Cardiac fibroblast (primary cell): ENCODE measurements at regions not wholly inside any gene's neighbourhood (a gene's known extent, or its start where the extent isn't known, plus 50 kb on each side); places are given as distances from the start of the nearest gene placed in this dataset.
A peak's percentile ranks its signal among the peaks of the same experiment; 100 is the strongest.

Experiments
- DNase-seq, 2 donors: peaks; one replicate each; pipeline versions ENCODE4 v3.0.0 to v3.0.0-alpha.2; 2010; ENCODE audit warnings: low read depth in 2 of 2
- H3K4me3 ChIP-seq, 2 donors: replicated peaks in 1 of 2; 1 replicate in 1 of 2; 2 replicates in 1 of 2; pipeline ENCODE4 v1.5.1; 2011; ENCODE audit warnings: low read depth in 2 of 2, low read length in 2 of 2, mild to moderate bottlenecking in 2 of 2, moderate library complexity in 1 of 2
- CTCF ChIP-seq: IDR thresholded peaks from one replicate; pipeline ENCODE4 v1.5.1; 2011; ENCODE audit warnings: low read depth, mild to moderate bottlenecking, low read length, inconsistent platforms

DNA sequence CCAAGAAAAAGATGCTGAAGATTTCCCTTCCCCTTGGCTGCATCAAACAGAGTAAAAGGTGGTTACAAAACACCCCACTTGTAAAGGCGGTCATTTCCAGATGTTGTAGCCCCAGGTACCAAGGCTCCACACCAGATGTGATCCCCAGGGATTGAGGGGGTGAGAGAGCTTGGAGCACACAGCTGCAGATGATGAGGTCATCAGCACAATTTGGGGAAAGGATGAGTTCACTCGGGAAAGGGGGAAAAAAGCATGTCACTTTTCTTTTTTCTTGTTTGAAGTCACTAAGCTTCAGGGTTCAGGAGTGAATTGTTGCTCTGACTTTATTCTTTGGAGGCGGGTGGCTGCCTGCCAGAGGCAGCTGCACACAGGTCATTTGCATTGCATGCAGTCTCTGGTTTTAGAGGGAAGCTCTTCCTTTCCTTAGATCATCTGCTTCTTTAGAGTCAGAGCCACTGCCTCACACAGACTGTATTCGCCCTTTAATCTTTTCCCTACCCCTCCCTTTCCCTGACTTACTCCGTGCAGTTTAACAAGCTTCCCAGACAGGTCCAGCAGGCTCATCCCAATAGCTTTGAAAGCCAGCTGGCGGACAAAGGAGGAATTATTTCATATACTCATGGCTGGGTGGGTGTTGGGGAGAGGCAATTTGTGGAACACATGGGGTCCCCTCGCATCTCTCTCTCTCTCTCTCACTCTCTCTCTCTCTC, 409.3 kb upstream of the SLC24A2 start:
- peak in 1 of 2 donors; percentile 25 for DNase-seq
- TF ChIP-seq CTCF, result no peak
- H3K4me3 ChIP-seq, result no peak overlapping the region

- TF ChIP-seq CTCF, result peak; percentile 21
- no peak overlapping the region for H3K4me3 ChIP-seq
- DNase-seq, result peak in 1 of 2 donors; percentile 13
Measured at GRCh38 chr9:20191228-20191840, 402.5 kb upstream of the SLC24A2 start.

GRCh38 chr9:20189871-20190270, 401.0 kb upstream of the SLC24A2 start:
- H3K4me3 ChIP-seq, result no peak overlapping the region

DNA sequence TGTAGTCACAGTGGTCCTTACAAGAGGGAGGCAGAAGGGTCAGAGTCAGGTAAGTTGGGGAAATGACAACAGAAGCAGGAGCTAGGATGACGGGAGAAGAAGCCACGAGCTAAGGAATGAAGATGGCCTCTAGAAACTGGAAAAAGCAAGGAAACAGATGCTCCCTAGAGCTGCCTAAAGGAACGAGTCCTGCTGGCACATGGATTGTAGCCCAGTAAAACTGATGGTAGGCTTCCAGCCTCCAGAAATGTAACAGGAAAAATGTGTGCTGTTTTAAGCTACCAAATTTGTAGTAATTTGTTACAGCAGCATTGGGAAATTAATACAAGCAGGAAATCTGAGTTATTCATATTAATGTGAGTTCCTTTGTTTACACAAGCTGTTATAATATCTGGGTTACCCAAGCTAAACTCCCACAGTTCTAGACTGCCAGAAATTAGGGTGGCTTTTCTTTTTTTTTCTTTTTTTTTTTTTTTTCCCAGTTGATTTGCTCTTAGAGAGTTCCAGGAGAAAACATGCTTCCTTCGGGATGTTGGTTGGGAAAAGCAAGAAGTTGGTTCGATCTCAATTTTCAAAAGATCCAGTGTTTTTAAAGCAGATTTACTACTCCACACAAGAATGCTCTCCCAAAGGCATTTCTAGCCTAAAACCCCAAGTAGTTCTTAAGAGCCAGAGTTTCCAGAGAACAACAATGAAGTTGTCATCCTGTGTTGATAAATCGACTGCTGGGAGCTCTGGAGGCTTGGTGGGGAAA, 400.0 kb upstream of the SLC24A2 start:
- no peak for DNase-seq
- no peak overlapping the region for H3K4me3 ChIP-seq
- no peak for TF ChIP-seq CTCF

More at GRCh38 chr9:20189871-20190270, 401.0 kb upstream of the SLC24A2 start:
- DNase-seq, result no peak
- no peak for TF ChIP-seq CTCF

DNA sequence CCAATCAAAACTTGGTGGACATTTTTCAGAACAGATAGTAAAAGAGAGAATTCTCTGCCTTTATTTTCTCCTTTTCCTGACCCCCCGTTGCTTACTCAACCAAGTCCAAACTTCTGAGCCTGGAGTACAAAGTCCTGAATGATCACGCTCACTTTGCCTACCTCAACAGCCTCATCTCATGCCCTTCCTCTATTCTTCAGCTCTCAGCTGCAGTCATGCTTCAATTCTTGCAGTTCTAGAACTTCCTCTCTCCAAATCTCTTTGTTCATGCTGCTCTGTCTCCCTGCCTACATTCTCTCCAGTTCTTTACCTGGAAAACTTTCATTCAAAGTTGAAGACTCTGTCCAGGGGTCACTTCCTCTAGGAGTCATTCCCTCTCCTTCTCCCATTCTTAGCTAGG, 398.5 kb upstream of the SLC24A2 start:
- TF ChIP-seq CTCF, result no peak
- H3K4me3 ChIP-seq, result no peak overlapping the region
- no peak for DNase-seq

DNA sequence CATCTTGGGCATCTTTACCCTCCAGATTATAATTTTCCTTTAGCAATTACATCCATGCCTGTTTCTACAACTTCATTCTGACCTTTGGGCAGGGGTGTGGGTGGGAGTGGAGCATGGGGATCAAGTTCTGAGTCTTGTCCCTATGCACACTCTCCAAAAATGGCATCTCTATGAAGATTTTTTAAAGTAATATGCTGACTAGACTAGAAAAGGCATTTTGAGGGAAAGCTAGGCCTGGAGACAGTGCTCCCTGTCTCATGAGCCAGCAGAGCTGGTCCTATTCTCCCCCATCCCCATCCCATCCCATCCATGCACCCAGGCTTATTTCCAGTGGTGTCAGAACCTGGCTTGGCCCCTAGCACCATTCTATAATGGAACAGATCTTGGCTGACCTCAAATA, 398.0 kb upstream of the SLC24A2 start:
- no peak overlapping the region for H3K4me3 ChIP-seq
- TF ChIP-seq CTCF, result no peak
- DNase-seq, result no peak
